ENCODE measurements at regions not wholly inside any gene's neighbourhood (a gene's known extent, or its start where the extent isn't known, plus 50 kb on each side); places are given as distances from the start of the nearest gene placed in this dataset.
"Not testable (repeated sequence)": the region's sequence is repeated elsewhere in the genome, so short reads cannot be mapped to it uniquely, and the experiment has no call there.

DNA sequence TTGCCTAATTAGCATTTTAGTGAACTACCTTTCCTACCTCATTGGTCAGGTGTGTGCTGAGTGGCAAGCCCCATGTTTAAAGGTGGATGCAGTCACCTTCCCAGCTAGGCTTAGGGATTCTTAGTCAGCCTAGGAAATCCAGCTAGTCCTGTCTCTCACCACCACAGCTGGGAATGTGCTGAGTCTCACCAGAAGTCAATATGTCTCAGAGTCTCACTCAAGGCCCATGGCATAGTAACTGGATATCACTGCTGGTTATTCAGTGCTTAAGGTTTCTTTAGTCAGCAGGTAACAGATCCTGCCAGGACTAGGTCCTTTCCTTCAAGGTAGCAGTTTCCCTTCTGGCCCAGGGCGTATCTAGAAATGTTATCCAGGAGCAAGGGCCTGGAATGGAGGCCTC lies 136.5 kb downstream of the COX18 start:
- Histone ChIP-seq H3K9me3 (ENCODE audit: control extremely low read depth in 1 of 3, control insufficient read depth in 2 of 3, insufficient read depth in 1 of 3, low read length in 2 of 3) (peaks cover 0 to 1% (median 0%) of the 10 kb centered on the region in 3 donors), H3K4me2 (replicated peaks; ENCODE audit: low read depth, low read length, poor library complexity, severe bottlenecking) (no peak overlapping the region), H3K9ac (ENCODE audit: low read length) (no peak overlapping the region), H4K20me1 (ENCODE audit: control insufficient read depth, insufficient read depth, low read length, poor library complexity, severe bottlenecking) (no peaks in the 10 kb centered on the region), H3K36me3 (replicated peaks in 1 of 2; ENCODE audit: control extremely low read depth in 1 of 2, control insufficient read depth in 1 of 2, extremely low read depth in 1 of 2, insufficient read depth in 2 of 2, low read length in 1 of 2) (no peaks in the 10 kb centered on the region), H3K27me3 (replicated peaks in 1 of 4; ENCODE audit: control extremely low read depth in 1 of 4, control insufficient read depth in 3 of 4, insufficient read depth in 4 of 4, low read length in 3 of 4) (no peaks in the 10 kb centered on the region), H3K4me1 (ENCODE audit: control insufficient read depth in 2 of 2, insufficient read depth in 2 of 2, low read length in 2 of 2) (no peaks in the 10 kb centered on the region), H3K4me3 (ENCODE audit: control extremely low read depth in 1 of 5, extremely low read depth in 1 of 5, insufficient read depth in 1 of 5, low read depth in 2 of 5, low read length in 4 of 5) (no peak overlapping the region), H3K79me2 (ENCODE audit: control insufficient read depth, insufficient read depth, low read length) (no peaks in the 10 kb centered on the region), H3K27ac (ENCODE audit: low read length in 2 of 2) (no peak overlapping the region), H2AFZ (ENCODE audit: insufficient read depth, low read depth, low read length, poor library complexity, severe bottlenecking) (no peak overlapping the region)
- TF ChIP-seq CTCF (IDR thresholded peaks at IDR 0.05) (no peak), EZH2 (IDR thresholded peaks at IDR 0.05; ENCODE audit: borderline replicate concordance, insufficient read depth, low read depth, low read length, poor library complexity, severe bottlenecking) (no peak)
- Mint-ChIP-seq H3K4me1 (no peaks in the 10 kb centered on the region), H3K27me3 (no peaks in the 10 kb centered on the region), H3K27ac (no peak overlapping the region), H3K9me3 (ENCODE audit: insufficient read depth) (no peaks in the 10 kb centered on the region), H3K4me3 (no peak overlapping the region)
- 89% methylated on average over 1 of the region's 1 CpG for WGBS (ENCODE audit: insufficient coverage)
- intact Hi-C loops (cut with micrococcal nuclease), result no loop called here
- ChIA-PET POLR2A (no interaction called here), CTCF (no interaction called here)
- DNase-seq, result no peak
- no peak for ATAC-seq (ENCODE audit: low read depth)

GRCh38 chr4:72931346-72931745 lies 138.2 kb downstream of the COX18 start:
- no peaks in the 10 kb centered on the region for H3K27me3 Mint-ChIP-seq
- no peak overlapping the region for H3K4me3 ChIP-seq (ENCODE audit: control extremely low read depth in 1 of 5, extremely low read depth in 1 of 5, insufficient read depth in 1 of 5, low read depth in 2 of 5, low read length in 4 of 5)
- H3K4me1 Mint-ChIP-seq, result no peaks in the 10 kb centered on the region
- no peaks in the 10 kb centered on the region for H3K79me2 ChIP-seq (ENCODE audit: control insufficient read depth, insufficient read depth, low read length)
- H3K36me3 ChIP-seq (replicated peaks in 1 of 2; ENCODE audit: control extremely low read depth in 1 of 2, control insufficient read depth in 1 of 2, extremely low read depth in 1 of 2, insufficient read depth in 2 of 2, low read length in 1 of 2), result no peaks in the 10 kb centered on the region
- 78% methylated on average over 4 of the region's 5 CpGs for WGBS (ENCODE audit: insufficient coverage)
- no peak overlapping the region for H3K27ac ChIP-seq (ENCODE audit: low read length in 2 of 2)
- DNase-seq (no peak), ATAC-seq (ENCODE audit: low read depth) (no peak)
- ChIA-PET CTCF (no interaction called here), POLR2A (no interaction called here)
- peaks cover 0 to 1% (median 0%) of the 10 kb centered on the region in 3 donors for H3K9me3 ChIP-seq (ENCODE audit: control extremely low read depth in 1 of 3, control insufficient read depth in 2 of 3, insufficient read depth in 1 of 3, low read length in 2 of 3)
- no peak for TF ChIP-seq CTCF (IDR thresholded peaks at IDR 0.05)
- no peak for TF ChIP-seq EZH2 (IDR thresholded peaks at IDR 0.05; ENCODE audit: borderline replicate concordance, insufficient read depth, low read depth, low read length, poor library complexity, severe bottlenecking)
- no peaks in the 10 kb centered on the region for H4K20me1 ChIP-seq (ENCODE audit: control insufficient read depth, insufficient read depth, low read length, poor library complexity, severe bottlenecking)
- no peak overlapping the region for H3K4me3 Mint-ChIP-seq
- H3K9me3 Mint-ChIP-seq (ENCODE audit: insufficient read depth), result no peaks in the 10 kb centered on the region
- no peak overlapping the region for H2AFZ ChIP-seq (ENCODE audit: insufficient read depth, low read depth, low read length, poor library complexity, severe bottlenecking)
- H3K4me1 ChIP-seq (ENCODE audit: control insufficient read depth in 2 of 2, insufficient read depth in 2 of 2, low read length in 2 of 2), result no peaks in the 10 kb centered on the region
- no peaks in the 10 kb centered on the region for H3K27me3 ChIP-seq (replicated peaks in 1 of 4; ENCODE audit: control extremely low read depth in 1 of 4, control insufficient read depth in 3 of 4, insufficient read depth in 4 of 4, low read length in 3 of 4)
- no peak overlapping the region for H3K4me2 ChIP-seq (replicated peaks; ENCODE audit: low read depth, low read length, poor library complexity, severe bottlenecking)
- intact Hi-C loops (cut with micrococcal nuclease), result no loop called here
- H3K27ac Mint-ChIP-seq, result no peak overlapping the region
- H3K9ac ChIP-seq (ENCODE audit: low read length), result no peak overlapping the region

DNA sequence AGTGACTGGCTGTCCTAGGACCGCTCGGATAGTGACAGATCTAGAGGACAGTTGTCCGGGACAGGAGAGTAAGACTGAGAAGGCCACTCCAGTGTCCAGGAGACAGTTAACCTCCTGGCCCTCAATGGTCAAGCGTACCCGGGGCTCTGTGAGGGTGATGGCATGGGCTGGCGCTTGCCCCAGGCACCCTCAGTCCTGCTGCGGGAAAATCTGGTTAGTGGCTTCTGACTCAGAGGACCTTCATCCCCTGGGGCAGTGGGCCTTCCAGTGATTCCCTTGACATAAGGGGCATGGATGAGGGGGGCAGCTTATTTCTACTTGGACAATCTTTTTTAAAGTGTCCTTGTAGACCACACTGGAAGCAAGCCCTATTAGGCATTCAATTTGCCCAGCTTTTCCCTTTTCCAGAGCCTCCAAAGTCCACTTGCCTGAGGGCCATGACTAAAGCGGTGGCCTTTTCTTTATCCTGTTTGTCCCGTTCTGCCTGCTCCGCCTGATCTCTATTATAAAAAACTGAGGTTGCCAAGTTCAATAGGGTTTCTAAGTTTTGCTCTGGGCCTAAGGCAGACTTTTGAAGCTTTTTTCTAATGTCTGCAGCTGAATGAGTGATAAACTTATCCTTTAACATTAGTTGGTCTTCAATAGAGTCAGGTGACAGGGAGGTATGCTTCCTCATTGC lies 139.8 kb downstream of the COX18 start:
- H3K4me3 Mint-ChIP-seq; H3K9ac ChIP-seq (ENCODE audit: low read length); ATAC-seq (ENCODE audit: low read depth); CTCF ChIA-PET; H2AFZ ChIP-seq (ENCODE audit: insufficient read depth, low read depth, low read length, poor library complexity, severe bottlenecking); POLR2A ChIA-PET; H3K4me3 ChIP-seq (ENCODE audit: control extremely low read depth in 1 of 5, extremely low read depth in 1 of 5, insufficient read depth in 1 of 5, low read depth in 2 of 5, low read length in 4 of 5); H3K79me2 ChIP-seq (ENCODE audit: control insufficient read depth, insufficient read depth, low read length); H3K9me3 ChIP-seq (ENCODE audit: control extremely low read depth in 1 of 3, control insufficient read depth in 2 of 3, insufficient read depth in 1 of 3, low read length in 2 of 3); H3K27ac ChIP-seq (ENCODE audit: low read length in 2 of 2); H3K4me1 Mint-ChIP-seq; H3K4me2 ChIP-seq (replicated peaks; ENCODE audit: low read depth, low read length, poor library complexity, severe bottlenecking); DNase-seq; H3K27ac Mint-ChIP-seq; H3K4me1 ChIP-seq (ENCODE audit: control insufficient read depth in 2 of 2, insufficient read depth in 2 of 2, low read length in 2 of 2); H4K20me1 ChIP-seq (ENCODE audit: control insufficient read depth, insufficient read depth, low read length, poor library complexity, severe bottlenecking); H3K9me3 Mint-ChIP-seq (ENCODE audit: insufficient read depth); H3K36me3 ChIP-seq (replicated peaks in 1 of 2; ENCODE audit: control extremely low read depth in 1 of 2, control insufficient read depth in 1 of 2, extremely low read depth in 1 of 2, insufficient read depth in 2 of 2, low read length in 1 of 2); H3K27me3 ChIP-seq (replicated peaks in 1 of 4; ENCODE audit: control extremely low read depth in 1 of 4, control insufficient read depth in 3 of 4, insufficient read depth in 4 of 4, low read length in 3 of 4); intact Hi-C loops (cut with micrococcal nuclease); H3K27me3 Mint-ChIP-seq: not testable (repeated sequence)
- 97% methylated on average over 8 of the region's 10 CpGs for WGBS (ENCODE audit: insufficient coverage)
